Body of pancreas (tissue), 4 donors: ENCODE measurements at regions not wholly inside any gene's neighbourhood (a gene's known extent, or its start where the extent isn't known, plus 50 kb on each side); places are given as distances from the start of the nearest gene placed in this dataset.
"Not testable (repeated sequence)": the region's sequence is repeated elsewhere in the genome, so short reads cannot be mapped to it uniquely, and the experiment has no call there.

Experiments used
- ATAC-seq: fragments of 150-250 bp; one replicate; pipeline ENCODE4 v1.9.1; 2016
- DNase-seq, 4 donors: peaks; one replicate each; pipeline ENCODE4 v3.0.0-alpha.2; 2019
- H3K27ac ChIP-seq, 4 donors: fragments of 200-600 bp; sonication (generic); 1 replicate in 3 of 4; 2 replicates in 1 of 4; pipeline versions ENCODE4 v1.5.1 to v1.6.1; 2016 to 2019; ENCODE audit warnings: mild to moderate bottlenecking in 1 of 4, mixed read lengths in 1 of 4, moderate library complexity in 1 of 4
- H3K27me3 ChIP-seq, 2 donors: fragments of 200-600 bp; sonication (generic); one replicate each; pipeline ENCODE4 v1.6.0; 2016; ENCODE audit warnings: mild to moderate bottlenecking in 1 of 2
- H3K36me3 ChIP-seq, 2 donors: fragments of 200-600 bp; sonication (generic); replicated peaks in 1 of 2; 2 replicates each; pipeline ENCODE4 v1.5.1; 2016; ENCODE audit warnings: low read depth in 2 of 2; ENCODE audit not compliant: insufficient read depth in 1 of 2
- H3K4me1 ChIP-seq: fragments of 200-600 bp; sonication (generic); one replicate; pipeline ENCODE4 v1.6.0; 2016
- H3K4me3 ChIP-seq, 2 donors: fragments of 200-600 bp; sonication (generic); 1 replicate in 1 of 2; 2 replicates in 1 of 2; pipeline ENCODE4 v1.5.1; 2016 to 2019
- H3K9me3 ChIP-seq, 3 donors: fragments of 200-600 bp; sonication (generic); 1 replicate in 2 of 3; 2 replicates in 1 of 3; pipeline ENCODE4 v1.5.1; 2016
- POLR2A ChIP-seq, 3 donors: fragments of 450-650 bp; IDR thresholded peaks; one replicate each; pipeline ENCODE4 v1.6.1; 2016; ENCODE audit warnings: antibody characterized with exemption in 3 of 3, mild to moderate bottlenecking in 2 of 3
- WGBS, 2 donors: methylation state at CpG; one replicate each; pipeline ENCODE4 v1.1.5; 2017; 5-methylcytosine and 5-hydroxymethylcytosine counted together
- intact Hi-C: fragments of 100-400 bp; cut with DNase I; formaldehyde crosslinking; loops from one replicate; pipeline ENCODE4 v1.15.1; 2023
- TF ChIP-seq, protein P1 (sequence below), 7 experiments: fragments of 450-650 bp in 4 of 7; fragments of 200-600 bp in 3 of 7; sonication (generic) in 3 of 7; IDR thresholded peaks; one replicate each; pipeline ENCODE4 v1.5.1; 2016 to 2019; ENCODE audit warnings: antibody characterized with exemption in 7 of 7

DNA sequence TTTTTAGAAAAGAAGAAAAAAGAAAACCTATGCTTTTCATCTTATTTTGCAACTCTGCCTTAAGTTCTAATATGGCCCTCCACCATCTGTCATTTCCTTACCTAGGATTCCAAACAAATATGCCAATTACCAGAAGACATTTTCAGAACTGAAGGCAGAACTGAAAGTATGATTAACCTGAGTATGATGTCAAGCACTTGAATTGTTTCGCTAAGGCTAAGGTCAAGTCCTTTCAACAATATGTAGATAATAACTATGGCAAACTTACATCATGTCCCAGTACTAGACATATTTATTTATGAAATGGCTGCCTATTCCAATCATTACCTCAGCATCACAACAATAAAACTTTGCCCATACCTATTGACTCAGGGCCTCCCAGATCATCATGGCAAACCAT lies 91.0 kb downstream of the OR13H1 start:
- no peak for TF ChIP-seq POLR2A (IDR thresholded peaks at IDR 0.05)
- TF ChIP-seq, protein P1, sequence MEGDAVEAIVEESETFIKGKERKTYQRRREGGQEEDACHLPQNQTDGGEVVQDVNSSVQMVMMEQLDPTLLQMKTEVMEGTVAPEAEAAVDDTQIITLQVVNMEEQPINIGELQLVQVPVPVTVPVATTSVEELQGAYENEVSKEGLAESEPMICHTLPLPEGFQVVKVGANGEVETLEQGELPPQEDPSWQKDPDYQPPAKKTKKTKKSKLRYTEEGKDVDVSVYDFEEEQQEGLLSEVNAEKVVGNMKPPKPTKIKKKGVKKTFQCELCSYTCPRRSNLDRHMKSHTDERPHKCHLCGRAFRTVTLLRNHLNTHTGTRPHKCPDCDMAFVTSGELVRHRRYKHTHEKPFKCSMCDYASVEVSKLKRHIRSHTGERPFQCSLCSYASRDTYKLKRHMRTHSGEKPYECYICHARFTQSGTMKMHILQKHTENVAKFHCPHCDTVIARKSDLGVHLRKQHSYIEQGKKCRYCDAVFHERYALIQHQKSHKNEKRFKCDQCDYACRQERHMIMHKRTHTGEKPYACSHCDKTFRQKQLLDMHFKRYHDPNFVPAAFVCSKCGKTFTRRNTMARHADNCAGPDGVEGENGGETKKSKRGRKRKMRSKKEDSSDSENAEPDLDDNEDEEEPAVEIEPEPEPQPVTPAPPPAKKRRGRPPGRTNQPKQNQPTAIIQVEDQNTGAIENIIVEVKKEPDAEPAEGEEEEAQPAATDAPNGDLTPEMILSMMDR (IDR thresholded peaks at IDR 0.05): no peak
- Histone ChIP-seq H3K27me3 (no peaks in the 10 kb centered on the region), H3K4me3 (no peak overlapping the region), H3K27ac (no peak overlapping the region), H3K36me3 (no peaks in the 10 kb centered on the region), H3K4me1 (no peaks in the 10 kb centered on the region), H3K9me3 (no peaks in the 10 kb centered on the region)
- WGBS, 2 donors: 25 to 60% methylated on average over 1 of the region's 1 CpG
- no peak for ATAC-seq
- intact Hi-C loops: loop anchor here (10.0 kb wide), 1 partner anchor 660 kb away; no protein-coding TSS in a partner anchor
- no peak for DNase-seq

DNA sequence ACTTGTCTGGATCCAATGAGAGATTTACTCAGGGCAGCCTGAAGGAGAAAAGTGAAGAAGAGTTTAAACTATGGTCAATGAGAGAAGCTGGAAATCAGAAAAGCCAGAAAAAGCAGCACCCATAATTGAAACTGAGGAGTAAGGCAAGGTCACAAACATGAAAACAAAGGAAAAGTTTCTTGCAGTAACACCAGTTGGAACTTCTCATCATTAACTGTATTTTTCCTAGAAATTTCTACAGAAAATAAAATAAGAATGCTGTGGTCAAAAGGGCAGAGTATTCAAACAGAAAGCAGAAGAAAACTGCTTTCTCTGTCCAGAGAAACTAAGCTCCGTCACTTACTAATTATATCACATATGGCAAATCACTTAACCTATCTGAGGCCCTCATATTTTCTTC lies 102.2 kb downstream of the OR13H1 start:
- no peaks in the 10 kb centered on the region for H3K4me1 ChIP-seq
- no peak overlapping the region for H3K27ac ChIP-seq
- intact Hi-C loops: no loop called here
- DNase-seq (no peak), ATAC-seq (no peak)
- no peaks in the 10 kb centered on the region for H3K9me3 ChIP-seq
- WGBS, 2 donors: 72 to 79% methylated on average over 1 of the region's 1 CpG
- no peak overlapping the region for H3K4me3 ChIP-seq
- no peaks in the 10 kb centered on the region for H3K27me3 ChIP-seq
- no peaks in the 10 kb centered on the region for H3K36me3 ChIP-seq
- TF ChIP-seq, protein P1 (IDR thresholded peaks at IDR 0.05): no peak
- TF ChIP-seq POLR2A (IDR thresholded peaks at IDR 0.05): no peak

DNA sequence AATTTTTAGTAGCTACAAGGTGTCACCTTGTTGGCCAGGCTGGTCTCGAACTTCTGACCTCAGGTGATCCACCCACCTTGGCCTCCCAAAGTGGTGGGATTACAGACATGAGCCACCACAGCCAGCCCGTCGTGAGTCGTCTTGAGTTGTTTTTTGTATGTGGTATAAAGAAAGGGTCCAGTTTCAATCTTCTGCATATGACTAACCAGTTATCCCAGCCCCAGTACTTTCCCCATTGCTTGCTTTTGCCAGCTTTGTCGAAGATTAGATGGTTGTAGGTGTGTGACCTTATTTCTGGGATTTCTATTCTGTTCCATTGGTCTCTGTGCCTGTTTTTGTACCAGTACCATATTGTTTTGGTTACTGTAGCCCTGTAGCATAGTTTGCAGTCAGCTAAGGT lies 105.9 kb downstream of the OR13H1 start:
- 53 to 82% methylated on average over 4 of the region's 5 CpGs for WGBS, 2 donors
- TF ChIP-seq, protein P1 (IDR thresholded peaks at IDR 0.05): no peak
- TF ChIP-seq POLR2A (IDR thresholded peaks at IDR 0.05): no peak
- no peaks in the 10 kb centered on the region for H3K4me1 ChIP-seq
- H3K27me3 ChIP-seq: no peaks in the 10 kb centered on the region
- ATAC-seq: no peak
- DNase-seq: no peak
- H3K9me3 ChIP-seq: no peaks in the 10 kb centered on the region
- no peak overlapping the region for H3K27ac ChIP-seq
- no peaks in the 10 kb centered on the region for H3K36me3 ChIP-seq
- intact Hi-C loops: no loop called here
- no peak overlapping the region for H3K4me3 ChIP-seq

DNA sequence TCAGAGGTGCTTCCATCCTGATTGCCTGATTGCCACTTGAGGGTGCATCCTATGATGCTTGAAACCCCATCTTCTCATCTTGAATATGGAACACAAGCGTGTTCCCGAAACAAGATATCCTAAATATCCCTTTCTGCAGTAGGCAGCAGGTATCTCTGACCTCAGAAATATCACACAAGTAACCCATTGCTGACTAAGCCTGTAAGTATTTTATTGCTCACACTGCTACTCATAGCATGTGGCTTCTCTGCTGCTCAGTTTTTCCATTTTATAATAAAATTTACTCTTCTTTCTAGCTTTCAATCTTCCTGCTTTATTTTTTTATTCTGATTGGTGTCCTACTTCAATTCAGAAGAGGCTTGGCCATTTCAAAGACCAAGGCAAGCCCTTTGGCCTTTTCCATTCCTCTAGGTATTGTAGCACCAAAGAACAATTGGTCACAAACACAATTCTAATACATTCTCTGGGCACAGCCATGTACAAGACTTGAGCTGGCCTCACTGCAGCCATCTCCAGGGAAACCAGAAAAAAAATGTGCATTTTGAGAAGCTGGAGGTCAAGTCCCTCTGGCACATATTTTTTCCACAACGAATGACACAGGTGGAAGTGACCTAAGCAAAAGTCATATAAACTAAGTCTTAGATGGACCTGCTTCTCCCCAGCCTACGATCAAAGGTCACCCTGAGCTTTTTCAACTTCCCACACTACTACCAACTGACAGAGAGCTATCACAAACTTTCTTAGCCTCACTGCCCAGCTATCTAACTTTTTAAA lies 107.0 kb downstream of the OR13H1 start:
- Histone ChIP-seq H3K27me3 (no peaks in the 10 kb centered on the region), H3K4me1 (no peaks in the 10 kb centered on the region), H3K4me3 (no peak overlapping the region), H3K9me3 (no peaks in the 10 kb centered on the region), H3K36me3 (no peaks in the 10 kb centered on the region), H3K27ac (no peak overlapping the region)
- no peak for ATAC-seq
- DNase-seq: no peak
- WGBS, 2 donors: 54 to 56% methylated on average over 4 of the region's 4 CpGs
- TF ChIP-seq POLR2A (IDR thresholded peaks at IDR 0.05): no peak
- TF ChIP-seq, protein P1 (IDR thresholded peaks at IDR 0.05): no peak
- intact Hi-C loops: no loop called here

DNA sequence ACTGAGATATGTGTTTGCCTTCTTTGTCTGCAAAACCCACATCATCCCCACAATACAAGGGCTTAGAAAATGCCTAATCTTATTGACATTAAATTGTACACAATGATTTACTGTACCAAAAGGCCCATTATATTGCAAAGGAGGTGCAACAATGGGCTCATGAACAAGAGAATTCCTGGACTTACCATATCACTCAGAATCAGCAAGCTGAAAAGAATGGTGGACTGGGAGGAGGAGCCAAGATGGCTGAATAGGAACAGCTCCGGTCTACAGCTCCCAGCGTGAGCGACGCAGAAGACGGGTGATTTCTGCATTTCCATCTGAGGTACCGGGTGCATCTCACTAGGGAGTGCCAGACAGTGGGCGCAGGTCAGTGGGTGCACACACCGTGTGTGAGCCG lies 119.9 kb downstream of the OR13H1 start:
- 93 to 95% methylated on average over 3 to 8 of the region's 9 CpGs for WGBS, 2 donors
- H3K27me3 ChIP-seq, ATAC-seq, H3K4me3 ChIP-seq, H3K4me1 ChIP-seq, H3K36me3 ChIP-seq, intact Hi-C loops, H3K9me3 ChIP-seq, DNase-seq, H3K27ac ChIP-seq: not testable (repeated sequence)
